ENCODE measurements at regions not wholly inside any gene's neighbourhood (a gene's known extent, or its start where the extent isn't known, plus 50 kb on each side); places are given as distances from the start of the nearest gene placed in this dataset.

DNA sequence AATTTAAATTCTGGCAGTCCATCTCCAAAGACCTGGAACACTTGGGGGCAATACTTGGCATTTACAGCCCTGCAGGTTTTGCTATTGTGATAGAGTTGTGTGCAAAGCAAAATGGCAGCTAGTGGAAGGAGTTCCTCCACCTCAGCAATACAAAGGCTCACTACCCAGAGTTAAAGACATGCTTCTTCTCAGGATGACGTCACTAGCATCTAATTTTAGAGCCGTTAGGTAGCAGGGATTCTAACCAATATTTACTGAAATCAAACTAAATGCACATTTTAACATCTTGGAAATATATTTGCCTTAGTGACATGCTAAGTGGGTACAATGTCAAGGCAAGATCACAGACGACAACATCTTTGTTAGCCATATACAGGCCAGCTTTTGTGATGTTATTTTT, 261.6 kb downstream of the MAN2A1 start:
- TF ChIP-seq, protein P1, sequence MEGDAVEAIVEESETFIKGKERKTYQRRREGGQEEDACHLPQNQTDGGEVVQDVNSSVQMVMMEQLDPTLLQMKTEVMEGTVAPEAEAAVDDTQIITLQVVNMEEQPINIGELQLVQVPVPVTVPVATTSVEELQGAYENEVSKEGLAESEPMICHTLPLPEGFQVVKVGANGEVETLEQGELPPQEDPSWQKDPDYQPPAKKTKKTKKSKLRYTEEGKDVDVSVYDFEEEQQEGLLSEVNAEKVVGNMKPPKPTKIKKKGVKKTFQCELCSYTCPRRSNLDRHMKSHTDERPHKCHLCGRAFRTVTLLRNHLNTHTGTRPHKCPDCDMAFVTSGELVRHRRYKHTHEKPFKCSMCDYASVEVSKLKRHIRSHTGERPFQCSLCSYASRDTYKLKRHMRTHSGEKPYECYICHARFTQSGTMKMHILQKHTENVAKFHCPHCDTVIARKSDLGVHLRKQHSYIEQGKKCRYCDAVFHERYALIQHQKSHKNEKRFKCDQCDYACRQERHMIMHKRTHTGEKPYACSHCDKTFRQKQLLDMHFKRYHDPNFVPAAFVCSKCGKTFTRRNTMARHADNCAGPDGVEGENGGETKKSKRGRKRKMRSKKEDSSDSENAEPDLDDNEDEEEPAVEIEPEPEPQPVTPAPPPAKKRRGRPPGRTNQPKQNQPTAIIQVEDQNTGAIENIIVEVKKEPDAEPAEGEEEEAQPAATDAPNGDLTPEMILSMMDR (IDR thresholded peaks at IDR 0.05): no peak
- TF ChIP-seq ZFX (IDR thresholded peaks at IDR 0.05; ENCODE audit: borderline replicate concordance): no peak

Data from 22Rv1 (cell line).